GM10266 (cell line): ENCODE measurements at regions not wholly inside any gene's neighbourhood (a gene's known extent, or its start where the extent isn't known, plus 50 kb on each side); places are given as distances from the start of the nearest gene placed in this dataset.

Experiments
- DNase-seq: peaks from one replicate; pipeline ENCODE4 v3.0.0; 2012; ENCODE audit errors: extremely low spot score
- CTCF ChIP-seq: IDR thresholded peaks from 2 replicates; pipeline ENCODE4 v1.5.1; 2012; ENCODE audit warnings: mild to moderate bottlenecking, low read depth; ENCODE audit not compliant: control insufficient read depth, insufficient read depth; ENCODE audit errors: missing control alignments

GRCh38 chr2:204312105-204312504 lies 233.2 kb upstream of the PARD3B start:
- no peak for DNase-seq
- no peak for TF ChIP-seq CTCF

GRCh38 chr2:204313256-204313655 lies 232.0 kb upstream of the PARD3B start:
- TF ChIP-seq CTCF: no peak
- DNase-seq: no peak

- DNase-seq: no peak
- TF ChIP-seq CTCF: no peak
Measured at GRCh38 chr2:204315236-204315662, 230.0 kb upstream of the PARD3B start.

- DNase-seq: no peak
Measured at GRCh38 chr2:204317640-204318039, 227.6 kb upstream of the PARD3B start.

GRCh38 chr2:204321027-204321800 lies 224.1 kb upstream of the PARD3B start:
- DNase-seq: no peak
- TF ChIP-seq CTCF: no peak

More at GRCh38 chr2:204317640-204318039, 227.6 kb upstream of the PARD3B start:
- TF ChIP-seq CTCF: no peak

- DNase-seq: no peak
Measured at GRCh38 chr2:204321910-204322751, 223.1 kb upstream of the PARD3B start.

More at GRCh38 chr2:204321910-204322751, 223.1 kb upstream of the PARD3B start:
- no peak for TF ChIP-seq CTCF
